PC-9 (cell line): ENCODE measurements at regions not wholly inside any gene's neighbourhood (a gene's known extent, or its start where the extent isn't known, plus 50 kb on each side); places are given as distances from the start of the nearest gene placed in this dataset.

ENCODE experiments used
- CTCF ChIP-seq: fragments of 200-600 bp; sonication (generic); conservative IDR thresholded peaks from 2 replicates; pipeline ENCODE4 v1.6.1; 2017; ENCODE audit warnings: mixed run types, antibody characterized with exemption, mild to moderate bottlenecking, moderate library complexity
- EZH2 ChIP-seq: fragments of 200-600 bp; sonication (generic); IDR thresholded peaks from 2 replicates; pipeline ENCODE4 v1.8.0; 2017; ENCODE audit warnings: antibody characterized with exemption, low read depth

- TF ChIP-seq CTCF (no peak), EZH2 (no peak)
Measured at GRCh38 chr11:90846628-90847027, 623.8 kb upstream of the CHORDC1 start.
